Coronary artery (tissue), 2 donors: ENCODE measurements at regions not wholly inside any gene's neighbourhood (a gene's known extent, or its start where the extent isn't known, plus 50 kb on each side); places are given as distances from the start of the nearest gene placed in this dataset.
"Not testable (repeated sequence)": the region's sequence is repeated elsewhere in the genome, so short reads cannot be mapped to it uniquely, and the experiment has no call there.

ENCODE experiments used
- DNase-seq: peaks from one replicate; pipeline ENCODE4 v3.0.0-alpha.2; 2017; ENCODE audit warnings: low spot score
- H3K27ac ChIP-seq, 2 donors: fragments of 200-600 bp; sonication (generic); one replicate each; pipeline ENCODE4 v1.5.1; 2016 to 2019
- H3K4me3 ChIP-seq: fragments of 200-600 bp; sonication (generic); 2 replicates; pipeline ENCODE4 v1.5.1; 2016; ENCODE audit warnings: mild to moderate bottlenecking, moderate library complexity
- TF ChIP-seq, protein P1 (sequence below): fragments of 200-600 bp; sonication (generic); IDR thresholded peaks from one replicate; pipeline ENCODE4 v1.5.1; 2019; ENCODE audit warnings: antibody characterized with exemption

DNA sequence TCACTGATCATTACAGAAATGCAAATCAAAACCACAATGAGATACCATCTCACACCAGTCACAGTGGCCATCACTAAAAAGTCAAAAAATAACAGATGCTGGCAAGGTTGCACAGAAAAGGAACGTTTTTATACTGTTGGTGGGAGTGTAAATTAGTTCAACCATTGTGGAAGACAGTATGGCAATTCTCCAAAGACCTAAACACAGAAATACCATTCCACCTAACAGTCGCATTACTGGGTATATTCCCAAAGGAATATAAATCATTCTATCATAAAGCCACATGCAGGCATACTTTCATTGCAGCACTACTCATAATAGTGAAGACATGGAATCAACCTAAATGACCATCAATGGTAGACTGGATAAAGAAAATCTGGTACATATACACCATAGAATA lies 83.2 kb upstream of the ARID5B start:
- DNase-seq, H3K27ac ChIP-seq, H3K4me3 ChIP-seq: not testable (repeated sequence)

DNA sequence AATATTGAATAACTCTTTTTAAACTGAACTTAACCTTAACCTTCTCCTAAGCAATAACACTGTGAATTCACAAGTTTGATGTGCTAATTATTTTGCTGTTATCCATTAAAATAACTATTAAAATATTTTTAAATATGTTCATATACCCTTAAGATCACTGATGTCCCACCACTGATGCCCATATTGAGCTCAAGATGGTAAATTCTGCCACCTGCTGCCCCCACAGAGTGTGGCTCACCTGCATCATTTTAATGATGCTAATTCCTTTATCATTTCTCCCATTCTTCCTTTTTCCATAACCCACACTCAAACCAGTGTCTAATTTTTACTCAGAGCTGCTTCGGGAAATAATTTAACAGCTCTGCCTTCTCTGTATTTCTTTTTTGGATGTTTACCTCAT lies 82.3 kb upstream of the ARID5B start:
- TF ChIP-seq, protein P1, sequence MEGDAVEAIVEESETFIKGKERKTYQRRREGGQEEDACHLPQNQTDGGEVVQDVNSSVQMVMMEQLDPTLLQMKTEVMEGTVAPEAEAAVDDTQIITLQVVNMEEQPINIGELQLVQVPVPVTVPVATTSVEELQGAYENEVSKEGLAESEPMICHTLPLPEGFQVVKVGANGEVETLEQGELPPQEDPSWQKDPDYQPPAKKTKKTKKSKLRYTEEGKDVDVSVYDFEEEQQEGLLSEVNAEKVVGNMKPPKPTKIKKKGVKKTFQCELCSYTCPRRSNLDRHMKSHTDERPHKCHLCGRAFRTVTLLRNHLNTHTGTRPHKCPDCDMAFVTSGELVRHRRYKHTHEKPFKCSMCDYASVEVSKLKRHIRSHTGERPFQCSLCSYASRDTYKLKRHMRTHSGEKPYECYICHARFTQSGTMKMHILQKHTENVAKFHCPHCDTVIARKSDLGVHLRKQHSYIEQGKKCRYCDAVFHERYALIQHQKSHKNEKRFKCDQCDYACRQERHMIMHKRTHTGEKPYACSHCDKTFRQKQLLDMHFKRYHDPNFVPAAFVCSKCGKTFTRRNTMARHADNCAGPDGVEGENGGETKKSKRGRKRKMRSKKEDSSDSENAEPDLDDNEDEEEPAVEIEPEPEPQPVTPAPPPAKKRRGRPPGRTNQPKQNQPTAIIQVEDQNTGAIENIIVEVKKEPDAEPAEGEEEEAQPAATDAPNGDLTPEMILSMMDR, result no peak
- no peak for DNase-seq
- Histone ChIP-seq H3K4me3 (no peak overlapping the region), H3K27ac (no peak overlapping the region)

DNA sequence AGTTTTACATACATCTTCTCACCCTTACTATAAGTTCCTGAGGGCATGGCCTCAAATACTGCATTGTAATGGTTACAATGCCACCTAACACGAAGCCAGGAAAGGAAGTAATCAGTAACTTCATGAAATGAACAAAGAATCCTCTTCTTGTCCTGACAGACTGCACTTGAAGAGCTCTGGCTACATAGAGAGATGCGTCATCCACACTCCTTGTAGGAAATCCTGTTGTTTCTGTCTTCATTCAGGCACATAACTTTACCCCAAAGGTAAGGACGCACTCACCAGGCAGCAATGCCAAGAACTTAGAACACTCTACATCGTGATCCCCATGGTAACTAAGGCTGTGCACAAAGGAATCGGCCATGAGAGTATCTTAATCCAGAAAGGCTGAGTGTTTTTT lies 80.3 kb upstream of the ARID5B start:
- no peak for DNase-seq
- TF ChIP-seq, protein P1, result no peak
- Histone ChIP-seq H3K27ac (no peak overlapping the region), H3K4me3 (no peak overlapping the region)

DNA sequence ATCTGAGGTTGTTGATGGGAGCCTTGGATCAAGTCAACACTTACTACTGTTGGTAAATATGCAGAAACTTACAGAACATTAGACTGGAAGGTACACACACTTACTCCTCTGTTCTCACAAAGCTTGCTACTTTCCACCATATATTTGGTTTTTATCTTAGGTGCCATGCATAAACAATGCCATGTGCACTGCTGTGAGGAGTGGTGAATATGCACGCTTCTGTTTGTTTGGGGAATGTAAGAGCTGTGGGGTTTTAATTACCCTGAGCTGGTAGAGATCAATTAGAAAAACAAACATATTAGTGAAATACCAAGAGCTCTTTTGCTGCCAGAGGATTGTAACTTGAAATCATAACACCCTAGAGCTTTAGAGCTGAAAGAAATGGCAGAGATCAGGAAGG lies 79.8 kb upstream of the ARID5B start:
- DNase-seq, result no peak
- TF ChIP-seq, protein P1, result no peak

DNA sequence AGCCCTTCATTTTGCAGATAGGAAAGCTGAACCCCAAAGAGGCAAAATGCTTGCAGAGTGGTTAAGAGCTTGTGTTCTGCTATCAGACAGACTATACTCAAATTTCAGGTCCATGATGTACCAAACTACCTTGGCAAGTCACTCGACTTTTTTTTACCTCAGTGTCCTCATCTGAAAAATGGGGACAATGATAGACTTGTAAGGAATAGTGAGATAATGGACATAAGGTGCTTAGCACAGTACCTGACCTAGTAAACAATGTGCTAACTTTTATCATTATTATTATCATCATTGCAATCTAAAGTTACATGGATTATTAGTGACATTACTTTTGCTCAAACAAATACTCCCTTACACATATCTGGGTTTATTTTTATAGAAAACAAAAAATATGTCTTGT lies 79.4 kb upstream of the ARID5B start:
- no peak for DNase-seq
- no peak overlapping the region for H3K27ac ChIP-seq
- TF ChIP-seq, protein P1, result no peak
- no peak overlapping the region for H3K4me3 ChIP-seq

More for the DNA sequence above, 79.8 kb upstream of the ARID5B start:
- no peak overlapping the region for H3K4me3 ChIP-seq
- H3K27ac ChIP-seq, result no peak overlapping the region

DNA sequence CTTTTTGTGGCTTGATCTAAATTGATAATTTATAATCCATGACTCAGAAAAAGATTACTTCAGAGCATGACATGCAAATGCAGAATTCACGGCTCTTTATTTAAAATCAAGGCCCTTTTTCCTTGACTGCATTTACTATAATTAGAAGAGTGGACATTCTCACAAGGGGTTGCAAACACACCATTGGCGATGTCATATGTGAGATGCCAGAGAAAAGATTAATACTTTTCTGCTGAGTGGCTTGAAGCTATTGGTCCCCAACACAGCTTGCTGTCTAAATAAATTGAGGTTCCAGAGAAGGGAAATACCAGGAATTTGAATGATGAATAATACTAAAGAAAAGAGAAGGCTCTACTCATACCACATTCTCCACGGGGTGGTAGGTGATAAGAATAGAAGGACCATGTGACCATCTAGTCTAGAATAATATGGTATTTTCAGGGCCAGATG lies 78.7 kb upstream of the ARID5B start:
- no peak for DNase-seq
- Histone ChIP-seq H3K4me3 (no peak overlapping the region), H3K27ac (no peak overlapping the region)
- TF ChIP-seq, protein P1, result no peak

DNA sequence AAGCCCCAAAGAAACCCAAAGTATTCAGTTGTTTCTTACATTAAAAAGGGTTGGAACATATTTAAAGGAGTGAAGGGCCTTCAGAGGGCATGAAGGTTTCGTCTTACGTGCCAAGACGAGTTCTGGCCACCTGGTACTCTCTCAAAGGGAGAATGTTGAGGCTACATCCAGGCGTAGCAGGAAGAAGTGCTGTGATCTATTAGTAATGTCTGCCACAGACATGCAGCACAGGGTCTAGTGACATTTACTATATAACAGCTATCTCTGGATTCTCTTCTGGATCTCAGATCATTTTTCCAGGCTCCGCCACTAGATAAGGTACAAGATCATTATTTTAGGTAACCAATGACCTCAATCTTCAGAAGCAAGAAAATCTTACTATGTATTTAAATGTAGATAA lies 76.5 kb upstream of the ARID5B start:
- H3K4me3 ChIP-seq, result no peak overlapping the region
- H3K27ac ChIP-seq, result no peak overlapping the region
- TF ChIP-seq, protein P1, result no peak
- no peak for DNase-seq

DNA sequence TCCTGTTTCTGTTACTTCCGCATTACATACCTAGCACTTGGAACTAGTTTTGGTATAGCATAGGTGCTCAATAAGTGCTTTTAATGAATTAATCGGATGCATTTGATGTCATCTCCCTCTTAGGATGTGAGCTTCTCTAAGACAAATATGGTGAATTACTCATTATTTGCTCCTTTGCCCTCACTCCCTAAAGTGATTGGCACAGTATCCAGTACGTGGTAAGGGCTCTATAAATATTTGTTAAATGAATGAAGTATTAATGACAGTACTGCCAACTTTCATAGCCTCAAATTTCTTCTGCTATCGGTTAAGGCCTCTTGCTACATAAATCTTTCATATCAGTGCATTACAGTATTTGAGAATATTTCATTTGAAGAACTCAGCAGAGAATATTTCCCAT lies 75.9 kb upstream of the ARID5B start:
- no peak for DNase-seq
- Histone ChIP-seq H3K4me3 (no peak overlapping the region), H3K27ac (no peak overlapping the region)
- TF ChIP-seq, protein P1, result no peak
